Right atrium auricular region (tissue), 2 donors: ENCODE measurements at regions not wholly inside any gene's neighbourhood (a gene's known extent, or its start where the extent isn't known, plus 50 kb on each side); places are given as distances from the start of the nearest gene placed in this dataset.

ENCODE experiments used
- DNase-seq: peaks from one replicate; pipeline ENCODE4 v3.0.0-alpha.2; 2019; ENCODE audit warnings: low spot score
- H3K27ac ChIP-seq, 2 donors: fragments of 200-600 bp; sonication (generic); 1 replicate in 1 of 2; 2 replicates in 1 of 2; pipeline ENCODE4 v1.5.1; 2016 to 2019
- H3K27me3 ChIP-seq, 2 donors: fragments of 200-600 bp; sonication (generic); one replicate each; pipeline versions ENCODE4 v1.5.1 to v1.6.0; 2017 to 2019
- H3K36me3 ChIP-seq: fragments of 200-600 bp; sonication (generic); one replicate; pipeline ENCODE4 v1.5.1; 2016
- H3K4me1 ChIP-seq, 2 donors: fragments of 200-600 bp; sonication (generic); one replicate each; pipeline versions ENCODE4 v1.5.1 to v1.6.0; 2017 to 2019
- H3K4me3 ChIP-seq, 2 donors: fragments of 200-600 bp; sonication (generic); 1 replicate in 1 of 2; 2 replicates in 1 of 2; pipeline ENCODE4 v1.5.1; 2017 to 2019; ENCODE audit warnings: mild to moderate bottlenecking in 1 of 2, moderate library complexity in 1 of 2
- H3K9me3 ChIP-seq, 2 donors: fragments of 200-600 bp; sonication (generic); one replicate each; pipeline ENCODE4 v1.5.1; 2019
- TF ChIP-seq, protein P1 (sequence below), 2 donors: fragments of 200-600 bp; sonication (generic); IDR thresholded peaks; one replicate each; pipeline ENCODE4 v1.5.1; 2019; ENCODE audit warnings: antibody characterized with exemption in 2 of 2

DNA sequence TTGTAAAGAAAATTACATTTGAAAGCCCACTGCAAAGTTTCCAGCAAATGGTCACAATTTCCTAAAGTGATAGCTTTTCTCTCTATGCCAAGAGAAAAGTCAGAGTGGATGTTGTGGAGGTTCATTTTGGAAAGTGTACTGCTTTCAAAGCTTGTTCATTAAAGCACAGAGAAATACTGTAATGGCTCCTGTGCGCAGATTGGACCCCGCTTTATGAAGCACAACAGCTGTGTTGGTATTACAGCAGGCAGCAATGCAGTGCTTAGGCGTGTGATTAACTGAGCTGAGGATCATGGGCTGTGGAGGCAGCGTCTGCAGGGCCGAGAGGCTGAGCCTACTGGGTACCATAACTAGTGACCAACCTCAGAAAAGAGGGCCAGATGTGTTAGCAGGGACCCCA is 478.4 kb upstream of the CFAP20DC start:
- no peak for DNase-seq
- TF ChIP-seq, protein P1, sequence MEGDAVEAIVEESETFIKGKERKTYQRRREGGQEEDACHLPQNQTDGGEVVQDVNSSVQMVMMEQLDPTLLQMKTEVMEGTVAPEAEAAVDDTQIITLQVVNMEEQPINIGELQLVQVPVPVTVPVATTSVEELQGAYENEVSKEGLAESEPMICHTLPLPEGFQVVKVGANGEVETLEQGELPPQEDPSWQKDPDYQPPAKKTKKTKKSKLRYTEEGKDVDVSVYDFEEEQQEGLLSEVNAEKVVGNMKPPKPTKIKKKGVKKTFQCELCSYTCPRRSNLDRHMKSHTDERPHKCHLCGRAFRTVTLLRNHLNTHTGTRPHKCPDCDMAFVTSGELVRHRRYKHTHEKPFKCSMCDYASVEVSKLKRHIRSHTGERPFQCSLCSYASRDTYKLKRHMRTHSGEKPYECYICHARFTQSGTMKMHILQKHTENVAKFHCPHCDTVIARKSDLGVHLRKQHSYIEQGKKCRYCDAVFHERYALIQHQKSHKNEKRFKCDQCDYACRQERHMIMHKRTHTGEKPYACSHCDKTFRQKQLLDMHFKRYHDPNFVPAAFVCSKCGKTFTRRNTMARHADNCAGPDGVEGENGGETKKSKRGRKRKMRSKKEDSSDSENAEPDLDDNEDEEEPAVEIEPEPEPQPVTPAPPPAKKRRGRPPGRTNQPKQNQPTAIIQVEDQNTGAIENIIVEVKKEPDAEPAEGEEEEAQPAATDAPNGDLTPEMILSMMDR (IDR thresholded peaks at IDR 0.05): no peak
- H3K4me3 ChIP-seq: no peak overlapping the region

DNA sequence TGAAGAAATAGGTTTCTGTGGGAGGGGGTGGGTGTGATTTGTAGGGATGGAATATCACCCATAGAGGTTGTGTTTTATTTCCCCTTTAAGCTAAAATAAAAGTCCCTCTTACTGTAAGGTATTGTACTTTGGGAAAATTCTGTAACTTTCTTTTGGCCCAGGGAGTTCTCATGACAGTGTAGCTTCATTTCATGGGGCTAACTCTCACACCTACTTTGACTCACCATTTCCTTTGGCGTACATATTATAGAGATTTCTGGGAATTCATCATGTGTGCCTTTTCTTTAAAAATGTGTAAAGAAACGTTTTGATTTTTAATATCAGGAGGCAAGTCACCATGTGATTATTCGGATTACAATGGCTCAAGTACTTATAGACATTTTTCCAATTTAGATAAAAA is 477.7 kb upstream of the CFAP20DC start:
- H3K9me3 ChIP-seq: no peaks in the 10 kb centered on the region
- H3K27ac ChIP-seq: no peak overlapping the region
- no peaks in the 10 kb centered on the region for H3K36me3 ChIP-seq
- no peak for DNase-seq
- TF ChIP-seq, protein P1 (IDR thresholded peaks at IDR 0.05): no peak
- H3K4me3 ChIP-seq: no peak overlapping the region
- H3K4me1 ChIP-seq: no peaks in the 10 kb centered on the region
- H3K27me3 ChIP-seq: no peaks in the 10 kb centered on the region

More for the DNA sequence above, 478.4 kb upstream of the CFAP20DC start:
- Histone ChIP-seq H3K27ac (no peak overlapping the region), H3K4me1 (no peaks in the 10 kb centered on the region), H3K36me3 (no peaks in the 10 kb centered on the region), H3K27me3 (no peaks in the 10 kb centered on the region), H3K9me3 (no peaks in the 10 kb centered on the region)

DNA sequence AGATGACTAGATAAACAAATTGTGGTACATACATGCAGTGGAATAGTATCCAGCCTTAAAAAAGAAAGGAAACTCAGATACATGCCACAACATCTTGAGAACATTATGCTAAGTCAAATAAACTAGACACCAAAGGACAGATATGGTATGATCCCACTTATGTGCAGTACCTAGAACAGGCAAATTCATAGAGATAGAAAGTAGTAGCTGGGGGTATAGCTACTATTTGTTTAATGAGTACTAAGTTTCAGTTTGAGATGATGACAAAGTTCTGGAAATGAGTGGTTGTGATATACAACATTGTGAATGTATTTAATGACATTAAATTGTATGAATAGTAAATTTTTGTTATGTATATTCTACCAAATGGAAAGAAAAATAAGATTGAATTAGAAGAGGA is 477.2 kb upstream of the CFAP20DC start:
- Histone ChIP-seq H3K27ac (no peak overlapping the region), H3K4me3 (no peak overlapping the region), H3K4me1 (no peaks in the 10 kb centered on the region), H3K9me3 (no peaks in the 10 kb centered on the region), H3K27me3 (no peaks in the 10 kb centered on the region), H3K36me3 (no peaks in the 10 kb centered on the region)
- no peak for DNase-seq
- TF ChIP-seq, protein P1 (IDR thresholded peaks at IDR 0.05): no peak

DNA sequence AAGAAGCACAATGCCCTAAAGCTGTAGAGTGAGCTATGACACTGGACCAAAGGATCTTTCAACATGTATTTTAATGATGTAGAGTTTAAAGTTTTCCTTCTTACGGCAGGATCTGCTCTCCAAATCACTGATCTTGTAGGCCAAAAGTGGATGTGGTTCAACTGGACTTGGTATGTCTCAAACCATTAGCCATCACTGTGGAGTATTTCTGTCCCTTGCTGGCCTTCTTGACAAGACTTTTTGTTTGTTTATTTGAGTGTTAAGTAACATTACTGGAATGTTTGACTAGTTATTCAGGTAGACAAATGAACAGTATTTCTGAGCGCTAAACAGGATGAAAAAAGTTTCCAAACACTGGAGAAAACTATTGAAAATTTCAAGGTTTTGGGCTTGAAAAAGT is 472.7 kb upstream of the CFAP20DC start:
- H3K4me3 ChIP-seq: no peak overlapping the region
- no peaks in the 10 kb centered on the region for H3K4me1 ChIP-seq
- no peaks in the 10 kb centered on the region for H3K27me3 ChIP-seq
- TF ChIP-seq, protein P1 (IDR thresholded peaks at IDR 0.05): no peak
- H3K27ac ChIP-seq: no peak overlapping the region
- no peaks in the 10 kb centered on the region for H3K9me3 ChIP-seq
- no peaks in the 10 kb centered on the region for H3K36me3 ChIP-seq
- DNase-seq: no peak

DNA sequence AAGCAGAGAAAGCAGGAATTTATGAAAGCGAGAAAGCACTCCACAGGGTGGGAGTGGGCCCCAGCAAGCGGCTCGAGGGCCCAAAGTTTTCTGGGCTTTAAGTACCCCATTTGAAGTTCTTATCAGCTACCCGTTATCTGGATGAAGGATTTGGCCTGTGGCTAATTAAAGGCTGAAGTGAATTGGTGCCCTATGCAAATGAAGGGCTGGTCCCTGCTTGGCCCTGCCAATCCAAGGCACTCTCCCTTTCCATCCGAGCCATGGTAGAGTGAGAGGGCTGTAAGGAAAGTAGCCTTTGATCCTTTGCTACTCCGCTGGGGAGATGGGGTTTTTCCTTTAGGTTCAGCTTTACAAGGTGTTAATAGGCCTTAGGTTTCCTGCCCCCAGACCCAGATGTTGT is 469.3 kb upstream of the CFAP20DC start:
- Histone ChIP-seq H3K4me3 (no peak overlapping the region), H3K27ac (no peak overlapping the region), H3K9me3 (no peaks in the 10 kb centered on the region), H3K36me3 (no peaks in the 10 kb centered on the region), H3K27me3 (no peaks in the 10 kb centered on the region), H3K4me1 (no peaks in the 10 kb centered on the region)
- TF ChIP-seq, protein P1 (IDR thresholded peaks at IDR 0.05): no peak
- no peak for DNase-seq

DNA sequence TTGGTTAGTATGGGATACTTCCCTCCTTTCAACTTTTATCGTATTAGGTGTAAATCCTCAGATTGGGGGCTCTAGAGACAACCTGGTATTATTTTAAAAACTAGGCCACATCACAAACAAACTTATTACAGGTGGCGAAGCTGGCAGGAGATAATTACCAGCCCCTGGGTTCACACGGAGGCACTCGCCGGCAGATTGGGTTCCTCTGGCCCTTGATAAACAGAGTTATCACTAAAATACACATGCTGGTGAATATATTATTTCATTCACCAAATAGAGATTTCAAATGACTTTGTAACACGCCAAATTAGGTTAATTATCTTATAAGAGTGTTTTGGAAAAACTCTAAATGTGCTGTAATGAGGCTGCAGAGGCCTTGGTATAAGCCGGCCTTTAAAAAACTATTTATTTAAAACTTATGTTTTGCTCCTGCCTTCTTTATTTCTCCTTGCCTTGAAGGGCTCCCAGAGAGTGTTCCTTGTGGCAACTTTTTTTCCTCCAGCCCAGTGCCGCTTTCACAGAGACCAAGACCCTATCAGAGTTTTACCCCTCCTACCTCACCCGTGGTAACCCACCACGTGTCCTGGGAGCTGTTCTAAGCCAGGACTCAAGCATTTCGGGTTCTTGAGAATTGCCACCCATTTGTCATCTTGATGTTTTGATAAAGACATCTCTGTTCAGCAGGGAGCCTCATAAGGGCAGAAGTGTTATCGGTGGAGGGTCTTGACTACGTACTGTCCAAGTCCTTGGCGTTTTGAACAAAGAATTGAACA is 468.6 kb upstream of the CFAP20DC start:
- Histone ChIP-seq H3K36me3 (no peaks in the 10 kb centered on the region), H3K27me3 (no peaks in the 10 kb centered on the region), H3K27ac (no peak overlapping the region), H3K4me3 (no peak overlapping the region), H3K9me3 (no peaks in the 10 kb centered on the region), H3K4me1 (no peaks in the 10 kb centered on the region)
- TF ChIP-seq, protein P1 (IDR thresholded peaks at IDR 0.05): no peak
- DNase-seq: no peak
